Suprapubic skin (tissue), 4 donors: ENCODE measurements at regions not wholly inside any gene's neighbourhood (a gene's known extent, or its start where the extent isn't known, plus 50 kb on each side); places are given as distances from the start of the nearest gene placed in this dataset.

Experiments used
- CTCF ChIP-seq, 2 donors: fragments of 200-600 bp in 1 of 2; fragments of 450-650 bp in 1 of 2; sonication (generic) in 1 of 2; IDR thresholded peaks; one replicate each; pipeline ENCODE4 v1.5.1; 2016 to 2019; ENCODE audit warnings: antibody characterized with exemption in 2 of 2, mild to moderate bottlenecking in 1 of 2, moderate library complexity in 1 of 2
- EP300 ChIP-seq: sonication (generic); formaldehyde crosslinking; IDR thresholded peaks from one replicate; pipeline ENCODE4 v1.6.1; 2017; ENCODE audit warnings: antibody characterized with exemption
- POLR2A ChIP-seq, 2 donors: fragments of 450-650 bp; IDR thresholded peaks; one replicate each; pipeline ENCODE4 v1.6.1; 2017; ENCODE audit warnings: antibody characterized with exemption in 2 of 2, mild to moderate bottlenecking in 2 of 2, moderate library complexity in 2 of 2
- POLR2AphosphoS5 ChIP-seq, 3 donors: sonication (generic); formaldehyde crosslinking; IDR thresholded peaks; one replicate each; pipeline ENCODE4 v1.6.1; 2017; ENCODE audit warnings: antibody characterized with exemption in 3 of 3

- TF ChIP-seq CTCF (IDR thresholded peaks at IDR 0.05) (no peak), POLR2A (IDR thresholded peaks at IDR 0.05) (no peak), EP300 (no peak), POLR2AphosphoS5 (IDR thresholded peaks at IDR 0.05) (no peak)
Observed at GRCh38 chr6:170179616-170180324, 111.1 kb downstream of the DLL1 start.
